ENCODE measurements at regions not wholly inside any gene's neighbourhood (a gene's known extent, or its start where the extent isn't known, plus 50 kb on each side); places are given as distances from the start of the nearest gene placed in this dataset.

DNA sequence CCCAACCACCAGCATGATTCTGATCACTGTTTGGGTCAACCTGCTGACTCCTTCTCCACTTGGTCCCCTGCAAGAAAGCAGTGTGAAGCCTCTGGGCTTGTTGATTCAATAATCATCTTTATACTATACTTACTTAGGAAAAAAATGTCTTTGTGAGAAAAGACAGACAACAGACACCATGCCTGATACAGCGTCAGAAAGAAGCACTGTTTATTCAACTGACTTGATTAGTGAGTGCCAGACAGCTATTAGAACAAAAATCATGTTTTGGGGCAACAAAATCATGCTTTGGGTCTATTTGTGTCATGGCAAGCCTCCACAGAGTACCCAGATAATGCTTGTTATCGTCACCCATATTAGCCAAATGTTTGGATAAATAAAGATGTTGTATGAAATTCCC, 58.7 kb upstream of the ATL2 start:
- TF ChIP-seq HOXB13 (CRISPR knock-in tag; IDR thresholded peaks at IDR 0.05; ENCODE audit: low read depth) (no peak), POLR2A (IDR thresholded peaks at IDR 0.05; ENCODE audit: low read length) (no peak), GATA3 (IDR thresholded peaks at IDR 0.05; ENCODE audit: borderline replicate concordance) (no peak), RFX5 (IDR thresholded peaks at IDR 0.05) (no peak), JUNB (IDR thresholded peaks at IDR 0.05) (no peak), POLR2AphosphoS2 (conservative IDR thresholded peaks at IDR 0.05; ENCODE audit: low read length) (no peak), RNF2 (IDR thresholded peaks at IDR 0.05; ENCODE audit: borderline replicate concordance, low read depth) (no peak)
- TF ChIP-seq, protein P1, sequence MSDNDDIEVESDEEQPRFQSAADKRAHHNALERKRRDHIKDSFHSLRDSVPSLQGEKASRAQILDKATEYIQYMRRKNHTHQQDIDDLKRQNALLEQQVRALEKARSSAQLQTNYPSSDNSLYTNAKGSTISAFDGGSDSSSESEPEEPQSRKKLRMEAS (IDR thresholded peaks at IDR 0.05): no peak
- TF ChIP-seq, protein P2, sequence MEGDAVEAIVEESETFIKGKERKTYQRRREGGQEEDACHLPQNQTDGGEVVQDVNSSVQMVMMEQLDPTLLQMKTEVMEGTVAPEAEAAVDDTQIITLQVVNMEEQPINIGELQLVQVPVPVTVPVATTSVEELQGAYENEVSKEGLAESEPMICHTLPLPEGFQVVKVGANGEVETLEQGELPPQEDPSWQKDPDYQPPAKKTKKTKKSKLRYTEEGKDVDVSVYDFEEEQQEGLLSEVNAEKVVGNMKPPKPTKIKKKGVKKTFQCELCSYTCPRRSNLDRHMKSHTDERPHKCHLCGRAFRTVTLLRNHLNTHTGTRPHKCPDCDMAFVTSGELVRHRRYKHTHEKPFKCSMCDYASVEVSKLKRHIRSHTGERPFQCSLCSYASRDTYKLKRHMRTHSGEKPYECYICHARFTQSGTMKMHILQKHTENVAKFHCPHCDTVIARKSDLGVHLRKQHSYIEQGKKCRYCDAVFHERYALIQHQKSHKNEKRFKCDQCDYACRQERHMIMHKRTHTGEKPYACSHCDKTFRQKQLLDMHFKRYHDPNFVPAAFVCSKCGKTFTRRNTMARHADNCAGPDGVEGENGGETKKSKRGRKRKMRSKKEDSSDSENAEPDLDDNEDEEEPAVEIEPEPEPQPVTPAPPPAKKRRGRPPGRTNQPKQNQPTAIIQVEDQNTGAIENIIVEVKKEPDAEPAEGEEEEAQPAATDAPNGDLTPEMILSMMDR (IDR thresholded peaks at IDR 0.05): no peak
- TF ChIP-seq, protein P3, sequence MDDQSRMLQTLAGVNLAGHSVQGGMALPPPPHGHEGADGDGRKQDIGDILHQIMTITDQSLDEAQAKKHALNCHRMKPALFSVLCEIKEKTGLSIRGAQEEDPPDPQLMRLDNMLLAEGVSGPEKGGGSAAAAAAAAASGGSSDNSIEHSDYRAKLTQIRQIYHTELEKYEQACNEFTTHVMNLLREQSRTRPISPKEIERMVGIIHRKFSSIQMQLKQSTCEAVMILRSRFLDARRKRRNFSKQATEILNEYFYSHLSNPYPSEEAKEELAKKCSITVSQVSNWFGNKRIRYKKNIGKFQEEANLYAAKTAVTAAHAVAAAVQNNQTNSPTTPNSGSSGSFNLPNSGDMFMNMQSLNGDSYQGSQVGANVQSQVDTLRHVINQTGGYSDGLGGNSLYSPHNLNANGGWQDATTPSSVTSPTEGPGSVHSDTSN (IDR thresholded peaks at IDR 0.05): no peak
- TF ChIP-seq, protein P4, sequence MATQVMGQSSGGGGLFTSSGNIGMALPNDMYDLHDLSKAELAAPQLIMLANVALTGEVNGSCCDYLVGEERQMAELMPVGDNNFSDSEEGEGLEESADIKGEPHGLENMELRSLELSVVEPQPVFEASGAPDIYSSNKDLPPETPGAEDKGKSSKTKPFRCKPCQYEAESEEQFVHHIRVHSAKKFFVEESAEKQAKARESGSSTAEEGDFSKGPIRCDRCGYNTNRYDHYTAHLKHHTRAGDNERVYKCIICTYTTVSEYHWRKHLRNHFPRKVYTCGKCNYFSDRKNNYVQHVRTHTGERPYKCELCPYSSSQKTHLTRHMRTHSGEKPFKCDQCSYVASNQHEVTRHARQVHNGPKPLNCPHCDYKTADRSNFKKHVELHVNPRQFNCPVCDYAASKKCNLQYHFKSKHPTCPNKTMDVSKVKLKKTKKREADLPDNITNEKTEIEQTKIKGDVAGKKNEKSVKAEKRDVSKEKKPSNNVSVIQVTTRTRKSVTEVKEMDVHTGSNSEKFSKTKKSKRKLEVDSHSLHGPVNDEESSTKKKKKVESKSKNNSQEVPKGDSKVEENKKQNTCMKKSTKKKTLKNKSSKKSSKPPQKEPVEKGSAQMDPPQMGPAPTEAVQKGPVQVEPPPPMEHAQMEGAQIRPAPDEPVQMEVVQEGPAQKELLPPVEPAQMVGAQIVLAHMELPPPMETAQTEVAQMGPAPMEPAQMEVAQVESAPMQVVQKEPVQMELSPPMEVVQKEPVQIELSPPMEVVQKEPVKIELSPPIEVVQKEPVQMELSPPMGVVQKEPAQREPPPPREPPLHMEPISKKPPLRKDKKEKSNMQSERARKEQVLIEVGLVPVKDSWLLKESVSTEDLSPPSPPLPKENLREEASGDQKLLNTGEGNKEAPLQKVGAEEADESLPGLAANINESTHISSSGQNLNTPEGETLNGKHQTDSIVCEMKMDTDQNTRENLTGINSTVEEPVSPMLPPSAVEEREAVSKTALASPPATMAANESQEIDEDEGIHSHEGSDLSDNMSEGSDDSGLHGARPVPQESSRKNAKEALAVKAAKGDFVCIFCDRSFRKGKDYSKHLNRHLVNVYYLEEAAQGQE (IDR thresholded peaks at IDR 0.05): no peak

Data from A549 (cell line).